ENCODE measurements at regions not wholly inside any gene's neighbourhood (a gene's known extent, or its start where the extent isn't known, plus 50 kb on each side); places are given as distances from the start of the nearest gene placed in this dataset.

DNA sequence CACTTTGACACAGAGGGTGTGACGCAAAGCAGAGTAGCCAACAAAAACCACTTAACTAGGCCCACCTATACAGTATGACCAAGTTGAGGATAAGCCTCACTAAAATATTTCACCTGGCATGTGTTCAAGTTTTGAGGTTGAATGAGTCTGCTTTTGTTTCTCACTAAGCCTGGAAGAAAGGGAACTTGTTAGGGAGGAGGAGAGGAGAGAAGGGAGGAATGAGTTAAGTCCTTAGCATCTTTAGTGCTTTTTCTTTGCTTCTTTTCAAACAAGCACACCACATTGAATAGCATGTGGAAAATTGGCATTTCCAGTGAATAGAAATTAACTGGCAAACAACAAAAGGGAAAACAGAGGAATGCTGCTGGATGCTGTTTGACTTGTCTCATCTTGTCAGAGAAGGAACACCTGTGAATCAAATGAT, 461.9 kb downstream of the GJA1 start:
- TF ChIP-seq, protein P1, sequence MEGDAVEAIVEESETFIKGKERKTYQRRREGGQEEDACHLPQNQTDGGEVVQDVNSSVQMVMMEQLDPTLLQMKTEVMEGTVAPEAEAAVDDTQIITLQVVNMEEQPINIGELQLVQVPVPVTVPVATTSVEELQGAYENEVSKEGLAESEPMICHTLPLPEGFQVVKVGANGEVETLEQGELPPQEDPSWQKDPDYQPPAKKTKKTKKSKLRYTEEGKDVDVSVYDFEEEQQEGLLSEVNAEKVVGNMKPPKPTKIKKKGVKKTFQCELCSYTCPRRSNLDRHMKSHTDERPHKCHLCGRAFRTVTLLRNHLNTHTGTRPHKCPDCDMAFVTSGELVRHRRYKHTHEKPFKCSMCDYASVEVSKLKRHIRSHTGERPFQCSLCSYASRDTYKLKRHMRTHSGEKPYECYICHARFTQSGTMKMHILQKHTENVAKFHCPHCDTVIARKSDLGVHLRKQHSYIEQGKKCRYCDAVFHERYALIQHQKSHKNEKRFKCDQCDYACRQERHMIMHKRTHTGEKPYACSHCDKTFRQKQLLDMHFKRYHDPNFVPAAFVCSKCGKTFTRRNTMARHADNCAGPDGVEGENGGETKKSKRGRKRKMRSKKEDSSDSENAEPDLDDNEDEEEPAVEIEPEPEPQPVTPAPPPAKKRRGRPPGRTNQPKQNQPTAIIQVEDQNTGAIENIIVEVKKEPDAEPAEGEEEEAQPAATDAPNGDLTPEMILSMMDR (IDR thresholded peaks at IDR 0.05; ENCODE audit: low read depth, low read length, poor library complexity, severe bottlenecking) = no peak
- no peak for TF ChIP-seq EZH2phosphoT487 (IDR thresholded peaks at IDR 0.05; ENCODE audit: borderline replicate concordance, low read length)

Data from DOHH2 (cell line).